HG02759 (cell line): ENCODE measurements at regions not wholly inside any gene's neighbourhood (a gene's known extent, or its start where the extent isn't known, plus 50 kb on each side); places are given as distances from the start of the nearest gene placed in this dataset.
A peak's percentile ranks its signal among the peaks of the same experiment; 100 is the strongest.

Source experiments
- ATAC-seq: cut with Tn5 transposase; IDR thresholded peaks from one replicate; pipeline ENCODE4 v1.9.1; 2021; ENCODE audit warnings: mild to moderate bottlenecking, moderate library complexity; ENCODE audit not compliant: unreplicated experiment

DNA sequence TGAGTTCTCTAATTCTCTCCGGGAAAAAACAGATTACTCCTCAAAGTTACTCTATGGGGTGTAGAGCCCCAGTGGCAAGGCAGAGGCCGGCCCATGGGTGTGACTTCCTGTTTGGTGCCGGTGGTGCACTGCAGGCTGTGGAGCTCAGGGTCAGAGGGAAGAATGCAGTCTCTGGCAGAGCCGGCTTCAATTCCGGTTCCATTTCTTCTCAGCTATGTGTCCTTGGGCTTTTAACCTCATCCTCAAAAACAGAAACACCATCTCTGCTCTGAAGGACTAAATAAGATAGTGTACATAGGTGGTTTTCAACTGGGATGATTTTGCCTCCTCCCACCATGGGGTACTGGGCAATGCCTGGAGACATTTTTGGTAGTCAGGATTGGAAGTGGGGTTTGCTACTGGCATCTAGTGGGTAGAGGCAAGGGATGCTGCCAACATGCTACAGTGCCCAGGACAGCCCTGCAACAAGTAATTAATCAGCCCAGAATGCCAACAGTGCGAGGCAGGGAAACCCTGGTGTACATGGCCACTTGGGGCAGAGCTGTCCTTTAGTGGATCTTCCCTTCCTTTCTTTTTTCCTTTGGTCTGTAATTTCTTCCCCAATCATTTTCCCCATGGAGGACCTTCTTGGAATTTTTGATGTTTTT is 81.2 kb downstream of the INSIG2 start:
- ATAC-seq = peak; percentile 67

- no peak for ATAC-seq
Measured at GRCh38 chr2:118168615-118169014, 80.3 kb downstream of the INSIG2 start.

DNA sequence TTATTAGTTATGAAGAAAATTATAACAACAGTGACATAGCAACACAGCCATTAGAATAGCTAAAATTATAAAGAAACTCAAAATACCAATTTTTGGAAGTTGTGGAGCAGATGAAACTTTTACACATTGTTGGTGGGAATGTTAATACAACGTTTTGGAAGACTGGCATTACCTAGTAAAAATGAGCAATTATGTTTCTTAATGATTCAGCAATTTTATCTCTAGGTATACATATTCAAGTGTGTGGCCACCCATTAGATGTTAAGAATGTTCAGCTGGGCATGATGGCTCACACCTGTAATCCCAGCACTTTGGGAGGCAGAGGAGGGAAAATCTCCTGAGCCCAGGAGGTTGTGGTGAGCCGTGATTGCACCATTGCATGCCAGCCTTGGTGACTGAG is 78.8 kb downstream of the INSIG2 start:
- ATAC-seq = no peak

DNA sequence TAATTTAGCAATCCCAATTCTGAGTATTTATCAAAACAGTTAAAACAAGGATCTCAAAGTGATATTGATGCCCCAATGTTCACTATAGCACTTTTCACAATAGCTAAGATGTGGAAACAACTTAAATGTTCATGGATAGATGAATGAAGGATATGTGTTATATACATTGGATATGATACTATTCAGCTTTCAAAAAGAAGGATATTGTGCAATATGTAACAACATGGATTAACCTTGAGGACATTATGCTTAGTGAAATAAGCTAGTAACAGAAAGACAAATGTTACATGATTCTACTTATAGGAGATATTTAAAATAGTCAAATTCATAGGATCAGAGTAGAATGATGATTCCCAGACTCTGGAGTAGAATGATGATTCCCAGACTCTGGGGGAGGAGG is 78.0 kb downstream of the INSIG2 start:
- ATAC-seq = no peak

DNA sequence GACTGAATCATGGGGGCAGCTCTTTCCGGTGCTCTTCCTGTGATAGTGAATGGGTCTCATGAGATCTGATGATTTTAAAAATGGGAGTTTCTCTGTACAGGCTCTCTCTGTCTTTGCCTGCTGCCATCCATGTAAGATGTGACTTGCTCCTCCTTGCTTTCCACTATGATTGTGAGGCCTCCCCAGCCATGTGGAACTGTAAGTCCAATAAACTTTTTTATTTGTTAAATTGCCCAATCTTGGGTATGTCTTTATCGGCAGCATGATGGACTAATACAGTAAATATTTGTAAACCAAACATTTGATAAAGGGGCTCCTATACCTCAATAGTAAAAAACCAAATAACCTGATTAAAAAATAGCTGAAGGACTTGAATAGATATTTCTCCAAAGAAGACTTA is 77.3 kb downstream of the INSIG2 start:
- ATAC-seq = no peak
